Kidney (tissue), 13 donors: ENCODE measurements at regions not wholly inside any gene's neighbourhood (a gene's known extent, or its start where the extent isn't known, plus 50 kb on each side); places are given as distances from the start of the nearest gene placed in this dataset.

ENCODE experiments used
- DNase-seq, 5 donors: peaks; one replicate each; pipeline ENCODE4 v3.0.0-alpha.2; 2013 to 2020
- FAIRE-seq: peaks from 2 replicates; lab custom pipeline; 2012; peaks lifted over from hg19 to GRCh38; lab: Jason Lieb, UNC
- H3K27ac ChIP-seq, 2 donors: one replicate each; pipeline ENCODE4 v1.7.0; 2013; ENCODE audit warnings: low read depth in 2 of 2, low read length in 2 of 2, inconsistent platforms in 1 of 2
- H3K27me3 ChIP-seq: one replicate; pipeline ENCODE4 v1.7.1; 2013; ENCODE audit warnings: low read length, inconsistent platforms; ENCODE audit not compliant: control insufficient read depth, insufficient read depth
- H3K36me3 ChIP-seq, 3 donors: one replicate each; pipeline versions ENCODE4 v1.7.0 to v1.7.1; 2013; ENCODE audit warnings: low read length in 3 of 3, control low read depth in 1 of 3, inconsistent platforms in 1 of 3; ENCODE audit not compliant: insufficient read depth in 3 of 3, control insufficient read depth in 2 of 3
- H3K4me1 ChIP-seq, 3 donors: one replicate each; pipeline versions ENCODE4 v1.7.0 to v1.7.1; 2013; ENCODE audit warnings: low read length in 3 of 3, inconsistent platforms in 1 of 3, low read depth in 1 of 3; ENCODE audit not compliant: control insufficient read depth in 2 of 3, insufficient read depth in 2 of 3
- H3K4me3 ChIP-seq, 3 donors: one replicate each; pipeline versions ENCODE4 v1.7.0 to v1.8.1; 2013; ENCODE audit warnings: low read length in 3 of 3, control low read depth in 1 of 3, inconsistent platforms in 1 of 3
- H3K9ac ChIP-seq, 3 donors: one replicate each; pipeline versions ENCODE4 v1.7.0 to v1.7.1; 2013; ENCODE audit warnings: low read length in 3 of 3, control low read depth in 1 of 3, inconsistent platforms in 1 of 3
- H3K9me3 ChIP-seq, 3 donors: one replicate each; pipeline versions ENCODE4 v1.7.0 to v1.7.1; 2013; ENCODE audit warnings: low read length in 3 of 3, control low read depth in 1 of 3, inconsistent platforms in 1 of 3; ENCODE audit not compliant: control insufficient read depth in 2 of 3, insufficient read depth in 1 of 3
- intact Hi-C: fragments of 100-400 bp; cut with DNase I; formaldehyde crosslinking; loops from one replicate; pipeline ENCODE4 v1.11.1; 2022
- TF ChIP-seq, protein P1 (sequence below): IDR thresholded peaks from 3 replicates; pipeline ENCODE4 v1.5.1; 2012; ENCODE audit warnings: mild to moderate bottlenecking, moderate library complexity, borderline replicate concordance; ENCODE audit not compliant: insufficient read depth; ENCODE audit errors: extremely low read depth
- donor health status: control.
- donor health status: control.
- donor health status: control.
- donor health status: control.
- donor health status: control.
- donor health status: DM: yes; HTN: yes; CAD: no.
- donor health status: Normal renal cell carcinoma (clear cell type).

DNA sequence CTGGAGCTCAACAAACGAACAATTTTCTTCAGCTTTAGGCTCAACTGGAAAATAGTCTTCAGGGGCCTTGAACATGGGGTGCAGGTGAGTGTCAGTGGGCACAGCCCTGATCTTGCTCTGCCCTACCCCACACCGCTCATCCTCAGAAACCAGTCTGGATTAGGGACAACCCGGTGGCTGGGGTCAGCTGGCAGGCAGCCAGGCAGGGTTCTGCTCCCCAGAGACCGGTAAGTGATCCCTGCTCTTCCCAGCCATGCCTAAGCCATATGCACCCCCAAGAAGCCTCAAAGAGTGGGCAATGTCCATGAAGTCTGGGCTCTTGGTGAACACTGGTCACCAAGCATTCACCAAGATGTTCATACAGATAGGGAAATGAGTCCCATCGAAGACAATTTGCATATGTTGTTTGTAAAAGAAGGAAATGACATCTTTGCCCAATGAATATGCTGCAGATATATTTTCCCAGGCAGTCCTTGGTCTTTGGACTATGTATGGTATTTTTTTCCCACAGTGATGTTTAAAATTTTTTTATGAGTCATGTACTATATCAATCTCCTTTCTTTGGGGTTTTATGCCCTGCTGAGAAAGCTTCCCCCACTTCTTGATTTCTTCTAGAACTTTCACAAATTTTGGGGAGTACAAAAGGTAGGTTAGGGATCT, 63.9 kb upstream of the VASH1 start:
- TF ChIP-seq, protein P1, sequence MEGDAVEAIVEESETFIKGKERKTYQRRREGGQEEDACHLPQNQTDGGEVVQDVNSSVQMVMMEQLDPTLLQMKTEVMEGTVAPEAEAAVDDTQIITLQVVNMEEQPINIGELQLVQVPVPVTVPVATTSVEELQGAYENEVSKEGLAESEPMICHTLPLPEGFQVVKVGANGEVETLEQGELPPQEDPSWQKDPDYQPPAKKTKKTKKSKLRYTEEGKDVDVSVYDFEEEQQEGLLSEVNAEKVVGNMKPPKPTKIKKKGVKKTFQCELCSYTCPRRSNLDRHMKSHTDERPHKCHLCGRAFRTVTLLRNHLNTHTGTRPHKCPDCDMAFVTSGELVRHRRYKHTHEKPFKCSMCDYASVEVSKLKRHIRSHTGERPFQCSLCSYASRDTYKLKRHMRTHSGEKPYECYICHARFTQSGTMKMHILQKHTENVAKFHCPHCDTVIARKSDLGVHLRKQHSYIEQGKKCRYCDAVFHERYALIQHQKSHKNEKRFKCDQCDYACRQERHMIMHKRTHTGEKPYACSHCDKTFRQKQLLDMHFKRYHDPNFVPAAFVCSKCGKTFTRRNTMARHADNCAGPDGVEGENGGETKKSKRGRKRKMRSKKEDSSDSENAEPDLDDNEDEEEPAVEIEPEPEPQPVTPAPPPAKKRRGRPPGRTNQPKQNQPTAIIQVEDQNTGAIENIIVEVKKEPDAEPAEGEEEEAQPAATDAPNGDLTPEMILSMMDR = no peak
- Histone ChIP-seq H3K27ac (no peak overlapping the region), H3K4me1 (no peaks in the 10 kb centered on the region), H3K9me3 (no peaks in the 10 kb centered on the region), H3K9ac (no peak overlapping the region), H3K4me3 (no peak overlapping the region), H3K36me3 (no peaks in the 10 kb centered on the region), H3K27me3 (no peaks in the 10 kb centered on the region)
- FAIRE-seq (no peak), DNase-seq (no peak)
- intact Hi-C loops = no loop called here

DNA sequence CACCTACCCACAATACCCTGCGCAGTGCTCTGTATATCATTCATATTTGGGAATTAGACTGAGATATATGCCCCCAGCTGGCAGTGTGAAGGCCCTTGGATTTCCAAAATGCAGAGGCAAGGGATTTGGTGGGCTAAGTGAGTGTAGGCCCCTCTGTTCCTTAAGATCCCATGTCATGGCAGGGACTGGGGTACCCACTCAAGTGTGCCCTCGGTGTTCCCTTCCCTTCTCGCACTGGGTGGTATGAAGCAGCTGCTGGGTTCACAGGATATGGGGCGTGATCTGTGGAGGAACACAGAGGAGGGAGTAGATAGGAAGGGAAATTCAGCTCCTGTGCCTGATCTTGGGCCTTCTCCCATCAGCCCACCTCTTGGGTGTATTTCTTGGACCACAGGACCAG, 63.1 kb upstream of the VASH1 start:
- TF ChIP-seq, protein P1 = no peak
- Histone ChIP-seq H3K4me1 (no peaks in the 10 kb centered on the region), H3K36me3 (no peaks in the 10 kb centered on the region), H3K27ac (no peak overlapping the region), H3K9ac (no peak overlapping the region), H3K4me3 (no peak overlapping the region), H3K27me3 (no peaks in the 10 kb centered on the region), H3K9me3 (no peaks in the 10 kb centered on the region)
- no peak for FAIRE-seq
- DNase-seq = no peak
- intact Hi-C loops = no loop called here

DNA sequence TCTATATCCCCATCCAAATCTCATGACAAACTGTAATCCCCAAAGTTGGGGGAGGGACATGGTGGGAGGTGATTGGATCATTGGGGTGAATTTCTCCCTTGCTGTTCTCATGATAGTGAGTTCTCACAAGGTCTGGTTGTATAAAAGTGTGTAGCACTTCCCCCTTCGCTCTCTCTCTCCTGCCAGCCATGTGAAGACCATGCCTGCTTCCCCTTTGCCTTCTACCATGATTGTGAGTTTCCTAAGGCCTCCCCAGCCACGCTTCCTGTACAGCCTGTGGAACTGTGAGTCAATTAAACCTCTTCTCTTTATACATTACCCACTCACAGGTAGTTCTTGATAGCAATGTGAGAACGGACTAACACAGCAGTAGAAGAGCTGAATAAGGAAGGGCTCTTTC, 62.6 kb upstream of the VASH1 start:
- Histone ChIP-seq H3K27me3 (no peaks in the 10 kb centered on the region), H3K4me1 (no peaks in the 10 kb centered on the region), H3K27ac (no peak overlapping the region), H3K4me3 (no peak overlapping the region), H3K9me3 (no peaks in the 10 kb centered on the region), H3K36me3 (no peaks in the 10 kb centered on the region), H3K9ac (no peak overlapping the region)
- DNase-seq = no peak
- intact Hi-C loops = no loop called here
- no peak for FAIRE-seq
- TF ChIP-seq, protein P1 = no peak
